ENCODE measurements at regions not wholly inside any gene's neighbourhood (a gene's known extent, or its start where the extent isn't known, plus 50 kb on each side); places are given as distances from the start of the nearest gene placed in this dataset.

DNA sequence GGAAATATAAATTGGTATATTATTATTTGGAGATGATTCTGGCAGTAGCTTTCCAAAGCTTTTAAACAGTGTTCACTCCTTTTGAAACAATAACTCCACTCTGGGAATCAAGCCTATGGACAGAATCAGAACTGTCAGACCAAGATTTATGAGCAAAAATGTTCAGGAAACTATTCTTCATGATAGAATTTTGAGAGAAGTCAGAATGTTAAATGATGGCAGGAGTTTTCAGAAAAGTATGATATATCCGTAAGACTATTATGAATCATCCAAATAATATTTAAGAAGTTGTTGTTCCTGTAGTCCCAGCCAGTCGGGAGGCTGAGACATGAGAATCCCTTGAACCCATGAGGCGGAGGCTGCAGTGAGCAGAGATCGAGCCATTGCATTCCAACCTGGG, 50.5 kb upstream of the ADGRG2 start:
- no peak overlapping the region for H3K9ac ChIP-seq (ENCODE audit: low read depth, low read length)
- H3K4me1 ChIP-seq (ENCODE audit: control insufficient read depth, insufficient read depth, low read length): peaks cover 15% of the 10 kb centered on the region
- no peaks in the 10 kb centered on the region for H3K36me3 ChIP-seq (ENCODE audit: insufficient read depth, low read length)
- H3K9me3 ChIP-seq (replicated peaks; ENCODE audit: low read length): no peaks in the 10 kb centered on the region
- no peak overlapping the region for H3K4me2 ChIP-seq (ENCODE audit: low read length)
- H3K4me3 ChIP-seq (ENCODE audit: low read length): no peak overlapping the region
- H3K27me3 ChIP-seq (ENCODE audit: control insufficient read depth, insufficient read depth, low read length): no peaks in the 10 kb centered on the region

- H3K9me3 ChIP-seq (replicated peaks; ENCODE audit: low read length): no peaks in the 10 kb centered on the region
- no peak overlapping the region for H3K4me3 ChIP-seq (ENCODE audit: low read length)
- peaks cover 15% of the 10 kb centered on the region for H3K4me1 ChIP-seq (ENCODE audit: control insufficient read depth, insufficient read depth, low read length)
- no peaks in the 10 kb centered on the region for H3K27me3 ChIP-seq (ENCODE audit: control insufficient read depth, insufficient read depth, low read length)
- peak overlapping the region; percentile 37 for H3K9ac ChIP-seq (ENCODE audit: low read depth, low read length)
- H3K36me3 ChIP-seq (ENCODE audit: insufficient read depth, low read length): no peaks in the 10 kb centered on the region
- no peak overlapping the region for H3K4me2 ChIP-seq (ENCODE audit: low read length)
Measured at GRCh38 chrX:19174401-19175025, 52.2 kb upstream of the ADGRG2 start.

- peaks cover 15% of the 10 kb centered on the region for H3K4me1 ChIP-seq (ENCODE audit: control insufficient read depth, insufficient read depth, low read length)
- H3K9ac ChIP-seq (ENCODE audit: low read depth, low read length): no peak overlapping the region
- no peak overlapping the region for H3K4me2 ChIP-seq (ENCODE audit: low read length)
- no peak overlapping the region for H3K4me3 ChIP-seq (ENCODE audit: low read length)
- H3K36me3 ChIP-seq (ENCODE audit: insufficient read depth, low read length): no peaks in the 10 kb centered on the region
- no peaks in the 10 kb centered on the region for H3K9me3 ChIP-seq (replicated peaks; ENCODE audit: low read length)
- H3K27me3 ChIP-seq (ENCODE audit: control insufficient read depth, insufficient read depth, low read length): no peaks in the 10 kb centered on the region
Measured at GRCh38 chrX:19176901-19177630, 54.8 kb upstream of the ADGRG2 start.

- Histone ChIP-seq H3K4me1 (ENCODE audit: control insufficient read depth, insufficient read depth, low read length) (peaks cover 15% of the 10 kb centered on the region), H3K4me2 (ENCODE audit: low read length) (no peak overlapping the region), H3K27me3 (ENCODE audit: control insufficient read depth, insufficient read depth, low read length) (no peaks in the 10 kb centered on the region), H3K9ac (ENCODE audit: low read depth, low read length) (no peak overlapping the region), H3K9me3 (replicated peaks; ENCODE audit: low read length) (no peaks in the 10 kb centered on the region), H3K4me3 (ENCODE audit: low read length) (no peak overlapping the region), H3K36me3 (ENCODE audit: insufficient read depth, low read length) (no peaks in the 10 kb centered on the region)
Measured at GRCh38 chrX:19177721-19178120, 55.5 kb upstream of the ADGRG2 start.

DNA sequence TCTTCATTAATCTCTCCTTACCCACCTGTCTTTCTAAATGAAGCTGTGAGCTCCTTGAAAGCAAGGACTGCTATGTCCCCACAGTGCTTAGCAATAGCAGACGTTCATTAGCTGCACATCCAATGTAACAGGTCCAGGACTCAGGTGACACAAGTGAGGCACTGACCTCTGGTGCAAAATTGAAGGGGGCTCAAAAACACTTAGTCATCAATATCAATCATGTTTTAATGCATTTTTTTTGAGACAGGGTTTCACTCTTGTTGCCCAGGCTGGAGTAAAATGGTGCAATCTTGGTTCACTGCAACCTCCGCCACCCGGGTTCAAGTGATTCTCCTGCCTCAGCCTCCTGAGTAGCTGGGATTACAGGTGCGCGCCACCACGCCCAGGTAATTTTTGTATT, 56.1 kb upstream of the ADGRG2 start:
- no peak overlapping the region for H3K4me3 ChIP-seq (ENCODE audit: low read length)
- H3K4me1 ChIP-seq (ENCODE audit: control insufficient read depth, insufficient read depth, low read length): peaks cover 15% of the 10 kb centered on the region
- no peaks in the 10 kb centered on the region for H3K27me3 ChIP-seq (ENCODE audit: control insufficient read depth, insufficient read depth, low read length)
- no peak overlapping the region for H3K4me2 ChIP-seq (ENCODE audit: low read length)
- no peak overlapping the region for H3K9ac ChIP-seq (ENCODE audit: low read depth, low read length)
- H3K9me3 ChIP-seq (replicated peaks; ENCODE audit: low read length): no peaks in the 10 kb centered on the region
- no peaks in the 10 kb centered on the region for H3K36me3 ChIP-seq (ENCODE audit: insufficient read depth, low read length)

DNA sequence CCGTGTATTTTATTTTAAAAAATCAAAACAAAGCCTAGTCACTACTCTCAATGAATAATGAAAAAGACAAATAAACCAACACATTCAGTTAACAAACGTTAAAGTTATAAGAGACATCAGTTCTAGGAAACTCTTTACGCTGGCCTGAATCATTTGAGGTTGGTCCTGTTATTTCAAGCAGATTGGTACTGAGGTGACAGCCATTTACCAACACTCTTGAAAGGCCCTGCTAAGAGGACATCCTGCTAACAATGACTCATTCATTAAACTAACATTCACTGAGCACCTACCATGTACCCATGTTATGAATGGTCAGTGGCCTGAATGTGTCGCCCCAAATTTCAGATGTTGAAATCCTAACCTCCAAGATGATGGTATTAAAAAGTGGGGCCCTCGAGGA, 57.1 kb upstream of the ADGRG2 start:
- Histone ChIP-seq H3K4me3 (ENCODE audit: low read length) (no peak overlapping the region), H3K36me3 (ENCODE audit: insufficient read depth, low read length) (no peaks in the 10 kb centered on the region), H3K27me3 (ENCODE audit: control insufficient read depth, insufficient read depth, low read length) (no peaks in the 10 kb centered on the region), H3K9me3 (replicated peaks; ENCODE audit: low read length) (no peaks in the 10 kb centered on the region), H3K4me1 (ENCODE audit: control insufficient read depth, insufficient read depth, low read length) (peaks cover 10% of the 10 kb centered on the region), H3K9ac (ENCODE audit: low read depth, low read length) (no peak overlapping the region), H3K4me2 (ENCODE audit: low read length) (no peak overlapping the region)

DNA sequence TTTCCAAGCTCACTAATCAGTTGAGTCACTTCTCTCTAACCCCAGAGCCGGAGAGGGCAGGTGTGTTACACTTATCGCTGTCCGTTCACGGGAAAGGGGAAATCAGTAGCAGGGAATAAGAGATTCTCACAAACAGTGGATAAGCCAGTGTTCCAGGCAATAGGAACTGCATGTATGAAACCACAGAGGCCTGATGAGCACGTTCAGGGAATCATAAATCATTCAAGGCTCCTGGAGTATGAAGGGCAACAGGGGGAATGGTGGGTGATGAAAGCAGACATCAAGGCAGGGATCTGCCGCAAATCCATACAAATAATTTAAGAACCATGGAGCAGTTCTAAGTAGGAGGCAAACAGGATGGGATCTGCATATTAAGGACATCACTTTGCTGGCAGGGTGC, 59.1 kb upstream of the ADGRG2 start:
- Histone ChIP-seq H3K36me3 (ENCODE audit: insufficient read depth, low read length) (no peaks in the 10 kb centered on the region), H3K4me1 (ENCODE audit: control insufficient read depth, insufficient read depth, low read length) (no peaks in the 10 kb centered on the region), H3K27me3 (ENCODE audit: control insufficient read depth, insufficient read depth, low read length) (no peaks in the 10 kb centered on the region), H3K9ac (ENCODE audit: low read depth, low read length) (no peak overlapping the region), H3K4me2 (ENCODE audit: low read length) (no peak overlapping the region), H3K9me3 (replicated peaks; ENCODE audit: low read length) (no peaks in the 10 kb centered on the region), H3K4me3 (ENCODE audit: low read length) (no peak overlapping the region)

- H3K27me3 ChIP-seq (ENCODE audit: control insufficient read depth, insufficient read depth, low read length): no peaks in the 10 kb centered on the region
- no peaks in the 10 kb centered on the region for H3K9me3 ChIP-seq (replicated peaks; ENCODE audit: low read length)
- H3K9ac ChIP-seq (ENCODE audit: low read depth, low read length): no peak overlapping the region
- no peak overlapping the region for H3K4me2 ChIP-seq (ENCODE audit: low read length)
- H3K4me1 ChIP-seq (ENCODE audit: control insufficient read depth, insufficient read depth, low read length): no peaks in the 10 kb centered on the region
- H3K4me3 ChIP-seq (ENCODE audit: low read length): no peak overlapping the region
- H3K36me3 ChIP-seq (ENCODE audit: insufficient read depth, low read length): no peaks in the 10 kb centered on the region
Measured at GRCh38 chrX:19182785-19183184, 60.5 kb upstream of the ADGRG2 start.

DNA sequence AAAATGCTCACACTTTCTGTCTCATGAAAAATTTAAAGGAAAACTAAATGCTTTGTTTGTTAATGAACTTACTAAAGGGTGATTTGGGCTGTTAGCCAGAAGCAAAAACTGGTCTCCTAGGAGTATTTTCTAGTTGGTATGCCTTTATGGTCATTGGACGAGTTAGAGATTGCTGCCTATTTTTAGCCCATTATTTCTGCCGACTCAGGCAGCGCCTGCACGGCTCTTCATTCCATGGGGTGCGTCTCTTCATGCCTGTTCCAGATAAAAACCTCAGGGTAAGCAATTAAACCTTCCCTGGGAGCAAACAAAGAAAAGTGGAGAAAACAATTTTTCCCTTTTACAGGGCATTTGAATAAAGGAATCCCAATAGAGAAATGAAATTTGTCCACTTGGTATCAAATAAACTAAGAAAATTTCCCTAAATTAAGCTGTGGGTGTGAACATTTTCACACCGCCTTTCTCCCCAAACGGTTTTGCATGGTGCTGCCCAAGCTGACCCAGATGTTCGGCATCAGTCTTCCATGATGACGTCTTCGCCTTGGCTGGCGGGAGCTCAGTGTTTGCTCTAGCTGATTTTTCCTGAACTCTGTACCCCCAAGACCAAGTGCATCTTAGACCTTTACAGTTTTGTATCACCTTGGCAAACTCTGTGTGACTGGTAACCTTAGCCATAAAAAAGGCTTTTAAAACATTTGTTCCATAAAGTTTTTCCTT, 61.7 kb upstream of the ADGRG2 start:
- no peaks in the 10 kb centered on the region for H3K27me3 ChIP-seq (ENCODE audit: control insufficient read depth, insufficient read depth, low read length)
- H3K4me1 ChIP-seq (ENCODE audit: control insufficient read depth, insufficient read depth, low read length): no peaks in the 10 kb centered on the region
- no peaks in the 10 kb centered on the region for H3K36me3 ChIP-seq (ENCODE audit: insufficient read depth, low read length)
- no peak overlapping the region for H3K4me2 ChIP-seq (ENCODE audit: low read length)
- H3K4me3 ChIP-seq (ENCODE audit: low read length): no peak overlapping the region
- H3K9me3 ChIP-seq (replicated peaks; ENCODE audit: low read length): no peaks in the 10 kb centered on the region
- H3K9ac ChIP-seq (ENCODE audit: low read depth, low read length): no peak overlapping the region

GRCh38 chrX:19188566-19188965, 66.3 kb upstream of the ADGRG2 start:
- no peaks in the 10 kb centered on the region for H3K27me3 ChIP-seq (ENCODE audit: control insufficient read depth, insufficient read depth, low read length)
- H3K36me3 ChIP-seq (ENCODE audit: insufficient read depth, low read length): no peaks in the 10 kb centered on the region
- no peak overlapping the region for H3K4me2 ChIP-seq (ENCODE audit: low read length)
- H3K9me3 ChIP-seq (replicated peaks; ENCODE audit: low read length): no peaks in the 10 kb centered on the region
- no peaks in the 10 kb centered on the region for H3K4me1 ChIP-seq (ENCODE audit: control insufficient read depth, insufficient read depth, low read length)
- H3K9ac ChIP-seq (ENCODE audit: low read depth, low read length): no peak overlapping the region
- no peak overlapping the region for H3K4me3 ChIP-seq (ENCODE audit: low read length)

DNA sequence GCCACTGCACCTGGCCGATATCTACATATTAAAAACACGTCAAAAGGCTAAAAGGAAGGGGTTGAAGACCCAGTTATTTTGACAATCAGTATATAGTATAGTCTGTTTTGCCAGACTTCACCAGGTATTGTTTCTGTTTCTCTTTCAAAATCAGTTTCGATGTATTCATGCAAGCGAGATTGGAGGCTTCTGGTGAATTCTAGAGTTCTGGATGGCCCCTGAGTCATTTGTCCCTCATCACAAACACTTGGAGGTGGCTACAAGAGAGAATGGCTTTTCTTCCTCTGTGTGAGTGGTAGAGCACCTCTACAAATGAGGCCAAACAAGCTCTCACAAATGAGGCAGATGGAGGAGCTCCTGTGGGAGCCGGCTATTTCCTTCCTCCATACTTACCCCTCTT, 68.6 kb upstream of the ADGRG2 start:
- Histone ChIP-seq H3K4me1 (ENCODE audit: control insufficient read depth, insufficient read depth, low read length) (no peaks in the 10 kb centered on the region), H3K4me2 (ENCODE audit: low read length) (no peak overlapping the region), H3K27me3 (ENCODE audit: control insufficient read depth, insufficient read depth, low read length) (peaks cover 8% of the 10 kb centered on the region), H3K4me3 (ENCODE audit: low read length) (no peak overlapping the region), H3K9ac (ENCODE audit: low read depth, low read length) (no peak overlapping the region), H3K9me3 (replicated peaks; ENCODE audit: low read length) (no peaks in the 10 kb centered on the region), H3K36me3 (ENCODE audit: insufficient read depth, low read length) (no peaks in the 10 kb centered on the region)
